Thyroid gland (tissue), 4 donors: ENCODE measurements at regions not wholly inside any gene's neighbourhood (a gene's known extent, or its start where the extent isn't known, plus 50 kb on each side); places are given as distances from the start of the nearest gene placed in this dataset.

ENCODE experiments used
- POLR2A ChIP-seq, 2 donors: fragments of 450-650 bp; IDR thresholded peaks; one replicate each; pipeline ENCODE4 v1.6.1; 2017; ENCODE audit warnings: antibody characterized with exemption in 2 of 2, mild to moderate bottlenecking in 2 of 2, moderate library complexity in 1 of 2
- TF ChIP-seq, protein P1 (sequence below), 6 experiments: fragments of 200-600 bp in 3 of 6; fragments of 450-650 bp in 3 of 6; sonication (generic) in 3 of 6; IDR thresholded peaks; one replicate each; pipeline ENCODE4 v1.5.1; 2016 to 2019; ENCODE audit warnings: antibody characterized with exemption in 6 of 6, mild to moderate bottlenecking in 2 of 6, inconsistent platforms in 1 of 6, moderate library complexity in 1 of 6

DNA sequence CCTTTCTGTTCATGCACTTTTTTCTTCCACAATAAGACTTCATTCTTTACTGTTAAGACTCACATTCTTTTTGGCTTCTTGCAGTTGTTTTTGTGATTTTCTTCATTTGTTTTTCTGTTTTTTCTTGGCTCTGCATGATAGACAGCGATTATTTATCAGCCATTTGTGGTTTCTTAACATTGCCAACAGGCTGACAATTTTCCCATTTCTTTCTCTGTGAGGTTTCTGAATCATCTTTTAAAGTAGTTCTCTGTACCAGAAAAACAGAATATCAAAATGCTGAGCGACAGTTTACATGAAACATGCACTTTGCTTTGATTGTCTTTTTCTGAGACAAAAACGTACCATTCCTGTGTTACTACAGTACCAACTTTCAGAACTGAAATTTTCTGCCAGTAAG lies 334.2 kb upstream of the MAGI2 start:
- TF ChIP-seq, protein P1, sequence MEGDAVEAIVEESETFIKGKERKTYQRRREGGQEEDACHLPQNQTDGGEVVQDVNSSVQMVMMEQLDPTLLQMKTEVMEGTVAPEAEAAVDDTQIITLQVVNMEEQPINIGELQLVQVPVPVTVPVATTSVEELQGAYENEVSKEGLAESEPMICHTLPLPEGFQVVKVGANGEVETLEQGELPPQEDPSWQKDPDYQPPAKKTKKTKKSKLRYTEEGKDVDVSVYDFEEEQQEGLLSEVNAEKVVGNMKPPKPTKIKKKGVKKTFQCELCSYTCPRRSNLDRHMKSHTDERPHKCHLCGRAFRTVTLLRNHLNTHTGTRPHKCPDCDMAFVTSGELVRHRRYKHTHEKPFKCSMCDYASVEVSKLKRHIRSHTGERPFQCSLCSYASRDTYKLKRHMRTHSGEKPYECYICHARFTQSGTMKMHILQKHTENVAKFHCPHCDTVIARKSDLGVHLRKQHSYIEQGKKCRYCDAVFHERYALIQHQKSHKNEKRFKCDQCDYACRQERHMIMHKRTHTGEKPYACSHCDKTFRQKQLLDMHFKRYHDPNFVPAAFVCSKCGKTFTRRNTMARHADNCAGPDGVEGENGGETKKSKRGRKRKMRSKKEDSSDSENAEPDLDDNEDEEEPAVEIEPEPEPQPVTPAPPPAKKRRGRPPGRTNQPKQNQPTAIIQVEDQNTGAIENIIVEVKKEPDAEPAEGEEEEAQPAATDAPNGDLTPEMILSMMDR (IDR thresholded peaks at IDR 0.05): no peak
- TF ChIP-seq POLR2A (IDR thresholded peaks at IDR 0.05): no peak
